ENCODE measurements at regions not wholly inside any gene's neighbourhood (a gene's known extent, or its start where the extent isn't known, plus 50 kb on each side); places are given as distances from the start of the nearest gene placed in this dataset.

GRCh38 chr4:104979083-104979760 lies 167.5 kb upstream of the TET2 start:
- H4K20me1 ChIP-seq (ENCODE audit: low read length) = no peaks in the 10 kb centered on the region
- H3F3A ChIP-seq (ENCODE audit: low read length, unreplicated experiment) = no peaks in the 10 kb centered on the region
- H3K36me3 ChIP-seq (ENCODE audit: low read depth, low read length) = no peaks in the 10 kb centered on the region
- intact Hi-C loops (cut with micrococcal nuclease) = no loop called here
- no peaks in the 10 kb centered on the region for H3K27me3 ChIP-seq (ENCODE audit: low read length)
- H3K27ac ChIP-seq (ENCODE audit: low read length) = no peak overlapping the region
- H3K79me2 ChIP-seq (ENCODE audit: low read length) = no peaks in the 10 kb centered on the region
- H3K9ac ChIP-seq (ENCODE audit: low read length) = no peak overlapping the region
- no peak for TF ChIP-seq EZH2phosphoT487 (IDR thresholded peaks at IDR 0.05; ENCODE audit: borderline replicate concordance, low read length)
- no peak for TF ChIP-seq CTCF (conservative IDR thresholded peaks at IDR 0.05; ENCODE audit: low read depth, low read length)
- no peak for TF ChIP-seq EZH2 (IDR thresholded peaks at IDR 0.05; ENCODE audit: low read length, unreplicated experiment)
- H2AFZ ChIP-seq (ENCODE audit: low read length) = no peak overlapping the region
- H3K4me2 ChIP-seq (ENCODE audit: low read length) = no peak overlapping the region
- no peak overlapping the region for H3K4me3 ChIP-seq (ENCODE audit: low read length)
- no peaks in the 10 kb centered on the region for H3K9me2 ChIP-seq (replicated peaks; ENCODE audit: low read length)
- POLR2A ChIA-PET (ENCODE audit: unreplicated experiment) = no interaction called here
- CTCF ChIA-PET = no interaction called here
- H3K9me3 ChIP-seq (ENCODE audit: low read length) = no peaks in the 10 kb centered on the region
- no peaks in the 10 kb centered on the region for H3K4me1 ChIP-seq (ENCODE audit: insufficient read depth, low read length)
- no TSS peak for BruUV-seq (replicated peaks)
- DNase-seq (no peak), ATAC-seq (no peak)

GRCh38 chr4:104983615-104984179 lies 163.0 kb upstream of the TET2 start:
- intact Hi-C loops (cut with micrococcal nuclease) = no loop called here
- ATAC-seq (no peak), DNase-seq (no peak)
- ChIA-PET CTCF (no interaction called here), POLR2A (ENCODE audit: unreplicated experiment) (no interaction called here)
- no TSS peak for BruUV-seq (replicated peaks)
- H3K4me2 ChIP-seq (ENCODE audit: low read length) = no peak overlapping the region
- H2AFZ ChIP-seq (ENCODE audit: low read length) = no peak overlapping the region
- H3K9me3 ChIP-seq (ENCODE audit: low read length) = no peaks in the 10 kb centered on the region
- H3K27me3 ChIP-seq (ENCODE audit: low read length) = no peaks in the 10 kb centered on the region
- no peaks in the 10 kb centered on the region for H3K4me1 ChIP-seq (ENCODE audit: insufficient read depth, low read length)
- H3F3A ChIP-seq (ENCODE audit: low read length, unreplicated experiment) = no peaks in the 10 kb centered on the region
- H4K20me1 ChIP-seq (ENCODE audit: low read length) = no peaks in the 10 kb centered on the region
- no peak for TF ChIP-seq EZH2 (IDR thresholded peaks at IDR 0.05; ENCODE audit: low read length, unreplicated experiment)
- TF ChIP-seq CTCF (conservative IDR thresholded peaks at IDR 0.05; ENCODE audit: low read depth, low read length) = no peak
- TF ChIP-seq EZH2phosphoT487 (IDR thresholded peaks at IDR 0.05; ENCODE audit: borderline replicate concordance, low read length) = no peak
- H3K9me2 ChIP-seq (replicated peaks; ENCODE audit: low read length) = no peaks in the 10 kb centered on the region
- H3K9ac ChIP-seq (ENCODE audit: low read length) = no peak overlapping the region
- H3K27ac ChIP-seq (ENCODE audit: low read length) = no peak overlapping the region
- no peaks in the 10 kb centered on the region for H3K36me3 ChIP-seq (ENCODE audit: low read depth, low read length)
- no peak overlapping the region for H3K4me3 ChIP-seq (ENCODE audit: low read length)
- H3K79me2 ChIP-seq (ENCODE audit: low read length) = no peaks in the 10 kb centered on the region

GRCh38 chr4:104986306-104986705 lies 160.4 kb upstream of the TET2 start:
- no peak overlapping the region for H2AFZ ChIP-seq (ENCODE audit: low read length)
- no TSS peak for BruUV-seq (replicated peaks)
- no peaks in the 10 kb centered on the region for H3K36me3 ChIP-seq (ENCODE audit: low read depth, low read length)
- H3K4me1 ChIP-seq (ENCODE audit: insufficient read depth, low read length) = no peaks in the 10 kb centered on the region
- CTCF ChIA-PET = no interaction called here
- H3K4me2 ChIP-seq (ENCODE audit: low read length) = no peak overlapping the region
- H3K27me3 ChIP-seq (ENCODE audit: low read length) = no peaks in the 10 kb centered on the region
- no peak overlapping the region for H3K27ac ChIP-seq (ENCODE audit: low read length)
- H3K79me2 ChIP-seq (ENCODE audit: low read length) = no peaks in the 10 kb centered on the region
- TF ChIP-seq EZH2phosphoT487 (IDR thresholded peaks at IDR 0.05; ENCODE audit: borderline replicate concordance, low read length) = no peak
- TF ChIP-seq CTCF (conservative IDR thresholded peaks at IDR 0.05; ENCODE audit: low read depth, low read length) = no peak
- no peak for TF ChIP-seq EZH2 (IDR thresholded peaks at IDR 0.05; ENCODE audit: low read length, unreplicated experiment)
- no peaks in the 10 kb centered on the region for H4K20me1 ChIP-seq (ENCODE audit: low read length)
- H3K9ac ChIP-seq (ENCODE audit: low read length) = no peak overlapping the region
- POLR2A ChIA-PET (ENCODE audit: unreplicated experiment) = no interaction called here
- no peak for ATAC-seq
- no peaks in the 10 kb centered on the region for H3F3A ChIP-seq (ENCODE audit: low read length, unreplicated experiment)
- H3K9me3 ChIP-seq (ENCODE audit: low read length) = no peaks in the 10 kb centered on the region
- no peak overlapping the region for H3K4me3 ChIP-seq (ENCODE audit: low read length)
- intact Hi-C loops (cut with micrococcal nuclease) = no loop called here
- no peak for DNase-seq
- H3K9me2 ChIP-seq (replicated peaks; ENCODE audit: low read length) = no peaks in the 10 kb centered on the region

Data from PC-3 (cell line).